ENCODE measurements at regions not wholly inside any gene's neighbourhood (a gene's known extent, or its start where the extent isn't known, plus 50 kb on each side); places are given as distances from the start of the nearest gene placed in this dataset.

DNA sequence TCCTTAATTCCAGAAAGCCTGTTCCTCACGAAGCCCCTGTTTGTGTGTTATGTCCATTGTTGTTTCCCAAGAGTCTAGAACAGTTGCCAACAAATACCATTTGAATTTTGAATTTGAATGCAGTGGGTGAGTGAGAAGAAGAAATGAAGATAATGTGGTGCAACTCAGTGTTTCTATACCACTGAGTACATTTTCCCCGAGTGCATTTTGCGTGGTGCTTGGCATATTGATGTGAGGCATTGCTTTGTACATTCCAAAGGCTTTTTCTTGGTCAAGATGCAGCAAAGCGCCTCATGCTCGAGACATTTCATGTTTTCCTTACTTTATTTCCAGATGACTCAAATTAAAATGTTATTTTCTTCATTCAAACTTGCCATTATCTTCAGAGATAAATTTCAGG is 253.1 kb upstream of the RPS6KA3 start:
- Histone ChIP-seq H3K4me1 (peaks cover 10 to 37% (median 21%) of the 10 kb centered on the region in 10 experiments), H3K4me2 (no peak overlapping the region)

DNA sequence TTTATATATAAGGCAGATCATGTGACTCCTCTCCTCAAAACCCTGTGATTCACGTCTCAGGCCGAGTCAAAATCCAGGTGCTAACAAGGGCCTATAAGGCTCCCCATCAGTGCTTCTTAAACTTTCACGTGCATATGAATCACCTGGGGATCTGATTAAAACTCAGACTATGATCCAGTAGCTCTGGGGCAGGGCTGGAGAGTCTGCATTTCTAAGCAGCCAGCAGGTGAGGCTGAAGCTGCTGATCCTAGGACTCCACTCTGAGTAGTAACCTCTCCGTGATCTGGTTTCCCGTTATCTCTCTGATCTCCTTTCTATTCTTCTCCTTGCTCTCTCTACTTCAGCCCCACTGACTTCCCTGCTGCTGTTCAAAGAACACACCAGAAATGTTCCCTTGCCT is 252.4 kb upstream of the RPS6KA3 start:
- Histone ChIP-seq H4K20me1 (0 out of 22 replicates have a peak, but pooled peaks cover 0 to 3% (median 0%) of the 10 kb centered on the region in 11 experiments), H3K4me3 (no peak overlapping the region), H3K4me2 (no peak overlapping the region), H3K9me3 (replicated peaks in 1 of 11) (no peaks in the 10 kb centered on the region), H3K27me3 (peaks cover 0 to 17% (median 0%) of the 10 kb centered on the region in 11 experiments; a peak in 1 of 22 replicates), H3K36me3 (no peaks in the 10 kb centered on the region), H3K27ac (no peak overlapping the region), H3K4me1 (peaks cover 10 to 44% (median 24%) of the 10 kb centered on the region in 10 experiments), H3K9ac (no peak overlapping the region)
- TF ChIP-seq Cebpa-rat (IDR thresholded peaks at IDR 0.05): no peak

More for the DNA sequence above, 253.1 kb upstream of the RPS6KA3 start:
- peaks cover 0 to 17% (median 0%) of the 10 kb centered on the region in 11 experiments; a peak in 1 of 22 replicates for H3K27me3 ChIP-seq
- H4K20me1 ChIP-seq: 0 out of 22 replicates have a peak, but pooled peaks cover 0 to 3% (median 0%) of the 10 kb centered on the region in 11 experiments
- H3K9ac ChIP-seq: no peak overlapping the region
- H3K4me3 ChIP-seq: no peak overlapping the region
- no peak overlapping the region for H3K27ac ChIP-seq
- no peaks in the 10 kb centered on the region for H3K36me3 ChIP-seq
- H3K9me3 ChIP-seq (replicated peaks in 1 of 11): no peaks in the 10 kb centered on the region
- TF ChIP-seq Cebpa-rat (IDR thresholded peaks at IDR 0.05): no peak

DNA sequence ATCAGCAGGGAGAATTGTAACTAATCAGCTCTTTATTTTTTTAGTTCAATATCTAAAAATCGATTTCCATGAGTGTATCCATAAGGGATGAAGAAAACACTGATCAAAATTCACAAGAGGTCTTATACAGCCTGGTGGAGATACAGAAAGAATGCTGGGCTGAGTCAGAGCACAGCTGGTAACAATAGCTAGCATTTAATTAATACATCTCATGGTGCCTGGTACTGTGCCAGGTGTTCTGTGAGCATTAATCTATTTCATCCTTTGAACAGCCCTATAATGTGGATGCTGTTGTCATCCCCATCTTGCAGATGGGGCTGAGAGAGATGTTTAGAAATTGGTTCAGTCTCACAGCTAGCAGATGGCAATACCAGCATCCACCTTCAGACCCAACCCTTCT is 250.9 kb upstream of the RPS6KA3 start:
- Histone ChIP-seq H3K9ac (no peak overlapping the region), H3K9me3 (replicated peaks in 1 of 11) (no peaks in the 10 kb centered on the region), H3K27me3 (peaks cover 0 to 17% (median 0%) of the 10 kb centered on the region in 11 experiments; a peak in 1 of 22 replicates), H3K4me2 (no peak overlapping the region), H3K36me3 (no peaks in the 10 kb centered on the region), H3K4me1 (peaks cover 5 to 41% (median 21%) of the 10 kb centered on the region in 10 experiments), H3K4me3 (no peak overlapping the region), H3K27ac (no peak overlapping the region), H4K20me1 (0 out of 22 replicates have a peak, but pooled peaks cover 0 to 3% (median 0%) of the 10 kb centered on the region in 11 experiments)
- no peak for TF ChIP-seq Cebpa-rat (IDR thresholded peaks at IDR 0.05)

GRCh38 chrX:20515841-20516461 is 249.2 kb upstream of the RPS6KA3 start:
- Histone ChIP-seq H3K4me1 (peaks cover 5 to 38% (median 21%) of the 10 kb centered on the region in 10 experiments), H3K9ac (peak overlapping the region in 2 of 11 experiments; percentile 2 to 20; a peak in 2 of 22 replicates), H3K4me2 (peak overlapping the region; percentile 24 to 83 (median 57); a peak in 21 of 22 replicates), H3K4me3 (no peak overlapping the region), H3K9me3 (replicated peaks in 1 of 11) (no peaks in the 10 kb centered on the region), H4K20me1 (0 out of 22 replicates have a peak, but pooled peaks cover 0 to 3% (median 0%) of the 10 kb centered on the region in 11 experiments), H3K27me3 (peaks cover 0 to 17% (median 0%) of the 10 kb centered on the region in 11 experiments; a peak in 1 of 22 replicates), H3K27ac (peak overlapping the region in 7 of 11 experiments; percentile 32 to 74 (median 52); a peak in 14 of 22 replicates), H3K36me3 (no peaks in the 10 kb centered on the region)
- TF ChIP-seq Cebpa-rat (IDR thresholded peaks at IDR 0.05): no peak

DNA sequence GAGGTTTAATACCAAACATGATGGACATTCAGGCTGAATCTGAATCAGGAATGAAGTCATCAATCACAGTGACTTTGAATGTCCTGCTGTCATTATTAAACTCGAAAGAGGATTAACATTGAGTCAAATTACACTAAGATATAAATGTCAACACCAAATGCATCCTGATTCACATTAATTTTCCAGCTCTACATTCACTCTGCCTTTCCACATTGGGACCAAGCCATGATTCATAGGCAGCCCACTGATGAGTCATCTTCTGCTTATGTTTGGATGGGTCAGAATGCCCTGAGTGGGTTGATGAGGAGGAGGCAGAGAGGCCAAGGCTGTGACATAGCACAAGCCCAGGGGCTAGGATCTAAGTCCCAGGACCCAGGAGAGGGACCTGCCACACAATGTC is 247.6 kb upstream of the RPS6KA3 start:
- H3K4me3 ChIP-seq: no peak overlapping the region
- no peak overlapping the region for H3K9ac ChIP-seq
- peaks cover 0 to 17% (median 0%) of the 10 kb centered on the region in 11 experiments; a peak in 1 of 22 replicates for H3K27me3 ChIP-seq
- no peaks in the 10 kb centered on the region for H3K36me3 ChIP-seq
- H4K20me1 ChIP-seq: 0 out of 22 replicates have a peak, but pooled peaks cover 0 to 3% (median 0%) of the 10 kb centered on the region in 11 experiments
- peak overlapping the region in 2 of 11 experiments; percentile 68; a peak in 2 of 22 replicates for H3K27ac ChIP-seq
- H3K9me3 ChIP-seq (replicated peaks in 1 of 11): no peaks in the 10 kb centered on the region
- H3K4me2 ChIP-seq: peak overlapping the region in 5 of 11 experiments; percentile 10 to 80 (median 73); a peak in 9 of 22 replicates
- H3K4me1 ChIP-seq: peaks cover 5 to 38% (median 21%) of the 10 kb centered on the region in 10 experiments
- TF ChIP-seq Cebpa-rat (IDR thresholded peaks at IDR 0.05): no peak

GRCh38 chrX:20513185-20513584 is 246.5 kb upstream of the RPS6KA3 start:
- Histone ChIP-seq H3K27me3 (0 out of 22 replicates have a peak, but pooled peaks cover 0 to 7% (median 0%) of the 10 kb centered on the region in 11 experiments), H3K36me3 (no peaks in the 10 kb centered on the region), H3K4me2 (no peak overlapping the region), H4K20me1 (0 out of 22 replicates have a peak, but pooled peaks cover 0 to 3% (median 0%) of the 10 kb centered on the region in 11 experiments), H3K4me1 (peaks cover 5 to 38% (median 21%) of the 10 kb centered on the region in 10 experiments), H3K4me3 (no peak overlapping the region), H3K9ac (no peak overlapping the region), H3K27ac (no peak overlapping the region), H3K9me3 (replicated peaks in 1 of 11) (no peaks in the 10 kb centered on the region)
- TF ChIP-seq Cebpa-rat (IDR thresholded peaks at IDR 0.05): no peak

- Histone ChIP-seq H4K20me1 (0 out of 22 replicates have a peak, but pooled peaks cover 0 to 3% (median 0%) of the 10 kb centered on the region in 11 experiments), H3K4me3 (no peak overlapping the region), H3K9me3 (replicated peaks in 1 of 11) (no peaks in the 10 kb centered on the region), H3K9ac (no peak overlapping the region), H3K4me2 (no peak overlapping the region; a peak in 1 of 22 replicates), H3K27me3 (no peaks in the 10 kb centered on the region), H3K27ac (no peak overlapping the region), H3K4me1 (peaks cover 5 to 34% (median 20%) of the 10 kb centered on the region in 10 experiments), H3K36me3 (no peaks in the 10 kb centered on the region)
- TF ChIP-seq Cebpa-rat (IDR thresholded peaks at IDR 0.05): no peak
These were observed 245.1 kb upstream of the RPS6KA3 start for GRCh38 chrX:20511792-20512191.

- H3K9me3 ChIP-seq (replicated peaks in 1 of 11): no peaks in the 10 kb centered on the region
- no peak overlapping the region for H3K27ac ChIP-seq
- no peak overlapping the region for H3K4me3 ChIP-seq
- no peak for TF ChIP-seq Cebpa-rat (IDR thresholded peaks at IDR 0.05)
- H3K4me2 ChIP-seq: no peak overlapping the region
- H3K36me3 ChIP-seq: no peaks in the 10 kb centered on the region
- H3K9ac ChIP-seq: no peak overlapping the region
- no peaks in the 10 kb centered on the region for H4K20me1 ChIP-seq
- H3K4me1 ChIP-seq: peaks cover 0 to 4% (median 0%) of the 10 kb centered on the region in 10 experiments; a peak in 1 of 20 replicates
- H3K27me3 ChIP-seq: no peaks in the 10 kb centered on the region
These were observed 241.4 kb upstream of the RPS6KA3 start for GRCh38 chrX:20507901-20508620.

DNA sequence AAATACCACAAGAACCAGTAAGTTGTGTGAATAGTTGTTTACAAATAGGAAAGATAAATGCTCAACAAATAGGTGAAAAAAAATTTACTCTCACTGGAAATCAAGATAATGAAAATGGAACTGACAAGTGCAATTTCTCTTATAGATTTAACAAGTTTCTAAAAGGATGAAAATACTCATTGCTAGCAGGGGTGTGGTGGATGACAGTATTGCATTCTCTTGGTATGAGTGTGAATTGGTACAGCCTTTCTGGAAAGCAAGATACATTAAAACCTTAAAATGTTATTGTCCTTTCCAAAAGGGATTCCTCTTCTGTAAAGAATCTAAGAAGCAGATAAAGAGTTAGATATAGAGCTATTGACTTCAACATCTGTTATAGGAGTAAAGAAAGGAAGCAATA is 240.0 kb upstream of the RPS6KA3 start:
- no peak overlapping the region for H3K4me2 ChIP-seq
- H3K9me3 ChIP-seq (replicated peaks in 1 of 11): no peaks in the 10 kb centered on the region
- H3K27ac ChIP-seq: no peak overlapping the region
- no peak overlapping the region for H3K4me3 ChIP-seq
- H3K36me3 ChIP-seq: no peaks in the 10 kb centered on the region
- no peak for TF ChIP-seq Cebpa-rat (IDR thresholded peaks at IDR 0.05)
- no peak overlapping the region for H3K9ac ChIP-seq
- no peaks in the 10 kb centered on the region for H4K20me1 ChIP-seq
- H3K27me3 ChIP-seq: no peaks in the 10 kb centered on the region
- H3K4me1 ChIP-seq: no peaks in the 10 kb centered on the region; a peak in 1 of 20 replicates
